DMS153 treated with DMSO at 0.1 percent for 48 hours (cell line): ENCODE measurements at regions not wholly inside any gene's neighbourhood (a gene's known extent, or its start where the extent isn't known, plus 50 kb on each side); places are given as distances from the start of the nearest gene placed in this dataset.

Experiments used
- DNase-seq: peaks from one replicate; lab custom pipeline; 2025; ENCODE audit not compliant: unreplicated experiment; lab: John Stamatoyannopoulos, UW

- DNase-seq = no peak
Observed at GRCh38 chr5:135669416-135669815, 90.6 kb upstream of the CXCL14 start.

GRCh38 chr5:135667673-135668072 is 88.9 kb upstream of the CXCL14 start:
- no peak for DNase-seq

GRCh38 chr5:135667204-135667603 is 88.4 kb upstream of the CXCL14 start:
- no peak for DNase-seq

- no peak for DNase-seq
Observed at GRCh38 chr5:135662683-135663082, 83.9 kb upstream of the CXCL14 start.

GRCh38 chr5:135662061-135662481 is 83.3 kb upstream of the CXCL14 start:
- no peak for DNase-seq

GRCh38 chr5:135660826-135661575 is 82.2 kb upstream of the CXCL14 start:
- no peak for DNase-seq

GRCh38 chr5:135657536-135658305 is 78.9 kb upstream of the CXCL14 start:
- DNase-seq = no peak

- DNase-seq = no peak
Observed at GRCh38 chr5:135655468-135655815, 76.7 kb upstream of the CXCL14 start.

- DNase-seq = no peak
Observed at GRCh38 chr5:135654761-135655467, 76.1 kb upstream of the CXCL14 start.

- DNase-seq = no peak
Observed at GRCh38 chr5:135651156-135651555, 72.4 kb upstream of the CXCL14 start.

GRCh38 chr5:135650081-135650480 is 71.3 kb upstream of the CXCL14 start:
- no peak for DNase-seq

- DNase-seq = no peak
Observed at GRCh38 chr5:135649435-135649834, 70.6 kb upstream of the CXCL14 start.

GRCh38 chr5:135648116-135648515 is 69.3 kb upstream of the CXCL14 start:
- DNase-seq = no peak

- DNase-seq = no peak
Observed at GRCh38 chr5:135645336-135646180, 66.8 kb upstream of the CXCL14 start.

GRCh38 chr5:135644816-135645215 is 66.0 kb upstream of the CXCL14 start:
- no peak for DNase-seq

GRCh38 chr5:135643881-135644766 is 65.3 kb upstream of the CXCL14 start:
- no peak for DNase-seq

GRCh38 chr5:135642934-135643333 is 64.1 kb upstream of the CXCL14 start:
- no peak for DNase-seq

- DNase-seq = no peak
Observed at GRCh38 chr5:135642488-135642870, 63.7 kb upstream of the CXCL14 start.

- no peak for DNase-seq
Observed at GRCh38 chr5:135641734-135642487, 63.1 kb upstream of the CXCL14 start.
